ENCODE measurements at regions not wholly inside any gene's neighbourhood (a gene's known extent, or its start where the extent isn't known, plus 50 kb on each side); places are given as distances from the start of the nearest gene placed in this dataset.
A peak's percentile ranks its signal among the peaks of the same experiment; 100 is the strongest.
"Not testable (repeated sequence)": the region's sequence is repeated elsewhere in the genome, so short reads cannot be mapped to it uniquely, and the experiment has no call there.

DNA sequence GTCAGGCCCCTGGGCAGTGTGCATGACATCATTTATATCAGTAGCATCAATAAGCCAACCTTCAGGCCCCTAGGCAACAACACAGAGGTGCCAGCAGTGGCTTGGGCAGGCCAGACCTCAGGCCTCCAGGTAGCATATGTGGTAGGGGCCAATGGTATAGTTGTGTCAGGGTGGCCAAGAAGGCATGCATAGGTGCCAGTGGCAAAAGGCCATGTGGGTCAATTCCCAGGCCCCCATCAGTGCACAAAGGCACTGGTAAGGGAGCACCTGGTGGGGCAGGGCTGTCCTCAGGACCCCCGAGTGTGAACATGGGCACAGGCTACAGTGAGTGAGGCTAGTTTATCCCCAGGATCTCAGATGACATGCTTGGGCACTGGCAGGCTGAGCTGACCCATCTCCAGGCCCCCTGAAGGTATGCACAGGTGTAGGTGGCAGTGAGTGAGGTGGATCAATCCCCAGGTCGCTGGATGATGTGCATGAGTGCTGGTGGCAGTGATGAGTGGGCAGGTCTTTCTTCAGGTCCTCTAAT lies 244.1 kb upstream of the ZNF385D start:
- no peak for DNase-seq

GRCh38 chr3:22007368-22007767 lies 256.4 kb upstream of the ZNF385D start:
- DNase-seq = peak; percentile 15

DNA sequence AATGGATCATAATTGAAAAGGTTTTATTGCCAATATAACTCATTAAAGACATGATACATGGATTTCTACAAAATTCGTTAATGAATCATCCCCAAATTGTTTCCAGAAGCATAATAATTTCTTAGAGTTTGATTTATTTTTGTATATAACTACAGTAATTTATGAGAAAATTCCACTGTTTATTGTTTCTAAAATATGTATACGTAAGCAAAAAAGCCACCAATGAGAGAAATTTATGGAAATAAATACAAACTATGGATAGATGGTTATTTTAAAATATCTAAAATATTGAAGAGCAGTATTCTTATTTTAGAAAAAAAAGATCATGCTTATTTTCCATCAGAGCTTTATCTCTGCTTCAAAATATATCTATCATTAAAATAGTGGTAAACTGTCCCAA lies 260.0 kb upstream of the ZNF385D start:
- no peak for DNase-seq

- peak; percentile 11 for DNase-seq
These were observed 261.5 kb upstream of the ZNF385D start for GRCh38 chr3:22012471-22012870.

DNA sequence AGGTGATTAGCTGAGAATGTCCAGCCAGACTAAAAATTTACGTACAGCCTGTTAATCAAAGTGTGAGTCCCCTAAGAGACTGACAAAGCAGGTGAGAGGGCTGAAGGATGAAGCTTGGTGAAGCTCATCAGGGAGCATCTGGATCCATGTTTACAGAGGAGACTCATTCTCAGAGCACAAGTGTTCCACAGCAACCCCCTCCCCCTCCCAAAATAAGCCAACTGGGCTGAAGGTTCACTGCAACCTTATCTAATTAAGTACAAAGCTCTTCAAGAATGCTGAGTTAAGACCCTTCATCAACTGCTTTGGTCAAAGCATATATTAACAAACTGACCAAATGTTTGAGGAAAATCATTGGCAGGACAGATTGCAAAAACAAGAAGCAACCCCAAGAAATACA lies 262.6 kb upstream of the ZNF385D start:
- DNase-seq = no peak

DNA sequence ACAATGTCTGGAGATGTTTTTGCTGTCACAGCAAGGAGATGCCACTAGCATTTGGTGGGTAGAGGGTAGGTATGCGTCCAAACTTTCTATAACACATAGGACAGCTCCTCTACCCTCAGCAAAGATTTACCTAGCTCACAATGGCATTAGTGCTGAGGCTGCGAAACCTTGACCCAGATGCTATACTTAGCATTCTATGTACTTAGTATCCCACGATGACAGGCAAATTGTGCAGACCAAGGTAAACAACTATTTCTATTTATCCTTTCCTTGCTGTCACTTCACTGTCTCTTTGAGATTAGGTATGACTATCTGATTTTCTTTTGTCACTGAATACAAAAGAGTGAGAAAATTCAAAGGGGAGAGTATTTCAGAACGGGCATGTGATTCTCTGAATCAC lies 265.2 kb upstream of the ZNF385D start:
- DNase-seq = no peak

DNA sequence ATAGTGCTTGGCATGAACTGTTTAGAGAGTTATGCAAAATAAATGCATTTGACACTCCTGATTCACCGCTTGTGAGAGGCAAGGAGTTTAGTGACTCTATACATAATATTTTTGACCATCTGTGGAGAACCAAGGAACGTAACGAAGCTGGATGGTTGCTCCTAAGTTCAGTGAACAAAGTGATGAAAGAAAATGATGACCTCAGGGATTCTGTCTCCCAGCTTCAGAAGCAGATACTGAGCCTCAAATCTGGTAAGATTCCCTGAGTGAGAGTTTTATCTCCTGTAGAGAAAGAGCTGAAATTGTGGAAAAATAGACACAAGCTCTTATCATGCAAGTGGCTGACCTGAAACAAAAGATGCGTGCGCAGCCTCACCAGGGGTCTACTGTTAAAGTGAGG lies 273.6 kb upstream of the ZNF385D start:
- not testable (repeated sequence) for DNase-seq

DNA sequence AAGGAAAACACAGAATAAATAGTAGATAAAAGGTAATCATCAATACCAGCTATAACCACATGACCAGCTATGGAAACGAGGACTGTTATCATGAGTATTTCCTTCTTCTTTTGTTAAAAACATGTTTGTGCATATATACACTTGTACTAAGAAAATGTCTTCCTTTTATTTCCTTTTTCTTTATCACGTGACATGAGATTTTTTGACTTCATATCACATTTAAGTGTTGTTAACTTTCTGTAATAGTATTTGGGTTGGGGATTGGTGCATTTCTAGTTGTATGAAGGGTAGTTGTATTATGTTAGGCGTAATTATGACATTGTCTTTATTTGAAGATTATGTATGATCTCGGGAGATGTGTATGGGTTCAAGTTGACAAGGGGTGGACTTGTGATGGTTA lies 278.5 kb upstream of the ZNF385D start:
- DNase-seq = no peak

- no peak for DNase-seq
These were observed 288.2 kb upstream of the ZNF385D start for GRCh38 chr3:22039161-22039560.

- DNase-seq = no peak
These were observed 289.1 kb upstream of the ZNF385D start for GRCh38 chr3:22040150-22040549.

DNA sequence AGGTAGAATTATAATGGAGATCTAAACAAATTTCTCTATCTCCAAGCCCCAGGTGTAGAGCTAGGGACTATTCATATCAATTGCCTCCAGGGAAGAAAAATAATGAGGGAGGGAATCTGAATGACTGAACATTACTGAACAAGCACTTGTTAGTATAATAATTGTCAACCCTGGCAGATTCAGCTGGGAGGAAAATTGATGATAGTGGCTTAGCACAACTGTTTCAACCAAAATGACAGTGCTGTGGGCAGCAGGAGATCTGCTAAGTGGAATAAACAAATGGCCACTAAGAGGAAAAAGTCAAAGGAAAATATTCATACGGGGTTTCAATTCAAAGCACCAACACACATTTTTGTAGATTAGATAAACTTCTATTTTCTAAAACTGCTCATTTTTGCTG lies 294.9 kb upstream of the ZNF385D start:
- DNase-seq = no peak

GRCh38 chr3:22063500-22063899 lies 312.5 kb upstream of the ZNF385D start:
- DNase-seq = no peak

GRCh38 chr3:22068619-22069018 lies 317.6 kb upstream of the ZNF385D start:
- no peak for DNase-seq

- DNase-seq = no peak
These were observed 337.2 kb upstream of the ZNF385D start for GRCh38 chr3:22088204-22088603.

- DNase-seq = peak; percentile 16
These were observed 338.3 kb upstream of the ZNF385D start for GRCh38 chr3:22089284-22089683.

GRCh38 chr3:22091329-22091728 lies 340.3 kb upstream of the ZNF385D start:
- DNase-seq = no peak

DNA sequence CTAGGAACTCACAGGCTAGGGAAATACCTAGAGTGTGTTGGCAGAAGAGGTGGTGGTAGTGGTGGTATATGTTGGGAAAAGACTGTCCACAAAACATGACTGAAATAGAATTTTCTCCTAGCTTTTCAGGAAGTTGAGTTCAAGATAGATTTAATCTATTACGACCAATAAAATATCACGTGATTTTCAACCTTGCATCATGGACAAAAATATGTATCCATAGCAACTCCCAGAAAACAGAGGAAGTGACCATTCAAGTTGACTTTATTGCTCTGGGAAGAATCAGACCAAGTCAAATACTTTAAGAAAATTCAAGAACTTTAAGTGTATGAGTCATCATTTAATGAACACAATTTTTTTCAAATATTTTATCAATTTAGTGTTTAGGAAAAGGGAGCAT lies 347.0 kb upstream of the ZNF385D start:
- no peak for DNase-seq

DNA sequence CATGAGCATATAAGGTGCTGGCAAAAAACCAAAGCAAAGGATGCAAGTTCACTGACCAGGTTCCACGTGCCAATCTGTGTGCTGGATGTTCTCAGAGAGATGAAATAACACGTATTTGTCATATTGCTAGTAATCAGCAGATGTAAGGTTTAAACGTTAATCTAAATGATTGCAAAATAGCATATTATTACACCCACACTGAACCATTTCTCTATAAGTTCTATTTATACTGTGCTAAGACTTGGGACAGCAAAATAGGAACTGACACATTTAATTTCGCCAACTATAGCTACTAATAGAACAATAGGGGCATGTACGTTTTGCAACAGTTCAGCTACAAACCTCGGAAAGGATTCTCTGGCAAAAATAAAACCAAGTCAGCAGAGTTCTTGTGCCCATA lies 350.3 kb upstream of the ZNF385D start:
- DNase-seq = no peak

DNA sequence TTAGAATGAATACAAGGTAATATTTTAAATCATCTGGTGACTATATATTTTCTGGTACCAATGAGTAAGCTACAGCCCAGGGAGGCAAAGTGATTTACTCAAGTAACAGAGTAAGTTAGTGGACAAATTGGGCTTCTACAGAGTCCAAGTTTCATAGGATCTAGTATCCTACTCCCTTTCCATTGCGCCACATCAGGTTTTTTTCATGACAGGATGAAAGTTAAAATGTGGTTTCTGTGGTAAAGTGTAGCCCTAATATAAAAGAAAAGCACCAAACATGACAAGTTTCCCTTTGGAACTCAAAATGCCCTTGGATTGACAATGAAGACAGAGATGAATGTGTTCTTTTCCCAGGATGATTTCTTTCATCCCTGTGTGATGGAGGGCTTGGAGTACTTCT lies 350.8 kb upstream of the ZNF385D start:
- DNase-seq = no peak

GRCh38 chr3:22103423-22103822 lies 352.4 kb upstream of the ZNF385D start:
- DNase-seq = no peak

- no peak for DNase-seq
These were observed 355.3 kb upstream of the ZNF385D start for GRCh38 chr3:22106213-22106896.

- DNase-seq = no peak
These were observed 360.2 kb upstream of the ZNF385D start for GRCh38 chr3:22111226-22111625.

- DNase-seq = no peak
These were observed 362.4 kb upstream of the ZNF385D start for GRCh38 chr3:22113453-22113852.

GRCh38 chr3:22115581-22115980 lies 364.6 kb upstream of the ZNF385D start:
- DNase-seq = peak; percentile 24

DNA sequence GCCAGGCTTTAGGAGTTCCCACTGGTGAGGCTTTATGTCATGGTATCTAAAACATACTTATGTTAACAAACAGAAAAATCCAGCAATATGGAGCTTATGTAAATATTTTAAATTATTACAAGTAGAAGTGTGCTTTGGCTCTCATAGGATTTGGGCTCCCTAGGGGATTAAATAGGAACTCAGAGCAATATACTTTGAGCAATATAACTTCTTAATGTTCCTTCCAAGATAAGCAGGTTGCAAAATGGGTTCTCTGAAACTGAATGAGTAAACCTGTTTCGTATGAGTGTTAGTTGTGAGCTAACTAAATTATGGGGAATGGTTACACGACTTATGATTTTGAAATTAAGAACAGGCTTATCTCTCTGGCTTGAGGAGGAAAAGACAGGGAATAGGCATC lies 366.1 kb upstream of the ZNF385D start:
- no peak for DNase-seq
